Loucy (cell line): ENCODE measurements at regions not wholly inside any gene's neighbourhood (a gene's known extent, or its start where the extent isn't known, plus 50 kb on each side); places are given as distances from the start of the nearest gene placed in this dataset.

Experiments
- H2AFZ ChIP-seq: fragments of 200-600 bp; sonication (generic); 2 replicates; pipeline ENCODE4 v1.6.0; 2016; ENCODE audit warnings: antibody characterized with exemption, mild to moderate bottlenecking, low read length, moderate library complexity
- H3F3A ChIP-seq: fragments of 200-600 bp; 2 replicates; pipeline ENCODE4 v1.6.0; 2016; ENCODE audit warnings: antibody characterized with exemption, low read depth, mild to moderate bottlenecking
- H3K27me3 ChIP-seq: fragments of 200-600 bp; sonication (generic); 2 replicates; pipeline ENCODE4 v1.6.1; 2014; ENCODE audit warnings: low read length, mild to moderate bottlenecking; ENCODE audit not compliant: insufficient read depth, poor library complexity, severe bottlenecking
- H3K36me3 ChIP-seq: fragments of 200-600 bp; sonication (generic); 2 replicates; pipeline ENCODE4 v1.6.1; 2016; ENCODE audit warnings: low read length; ENCODE audit not compliant: insufficient read depth
- H3K4me1 ChIP-seq: fragments of 200-600 bp; sonication (generic); 2 replicates; pipeline ENCODE4 v1.5.1; 2014; ENCODE audit warnings: low read length, mild to moderate bottlenecking; ENCODE audit not compliant: insufficient read depth, poor library complexity, severe bottlenecking
- H3K4me2 ChIP-seq: fragments of 200-600 bp; sonication (generic); 2 replicates; pipeline ENCODE4 v1.6.0; 2014; ENCODE audit warnings: antibody characterized with exemption, low read length, low read depth, mild to moderate bottlenecking; ENCODE audit not compliant: poor library complexity, severe bottlenecking
- H3K4me3 ChIP-seq: fragments of 200-600 bp; sonication (generic); 2 replicates; pipeline ENCODE4 v1.5.1; 2014; ENCODE audit warnings: low read length, mild to moderate bottlenecking, mixed read lengths; ENCODE audit not compliant: poor library complexity, severe bottlenecking
- H3K79me2 ChIP-seq: fragments of 200-600 bp; sonication (generic); 2 replicates; pipeline ENCODE4 v1.6.1; 2014; ENCODE audit warnings: low read length; ENCODE audit not compliant: insufficient read depth
- H3K9ac ChIP-seq: fragments of 200-600 bp; sonication (generic); 2 replicates; pipeline ENCODE4 v1.6.0; 2014; ENCODE audit warnings: mild to moderate bottlenecking, low read depth, low read length, moderate library complexity; ENCODE audit not compliant: poor library complexity, severe bottlenecking
- H3K9me2 ChIP-seq: fragments of 200-600 bp; sonication (generic); replicated peaks from 2 replicates; pipeline ENCODE4 v1.6.1; 2016; ENCODE audit warnings: low read depth, low read length, mixed read lengths
- H3K9me3 ChIP-seq: fragments of 200-600 bp; sonication (generic); 2 replicates; pipeline ENCODE4 v1.6.1; 2014; ENCODE audit warnings: mild to moderate bottlenecking, antibody characterized with exemption, low read length, low read depth; ENCODE audit not compliant: insufficient read depth
- H4K20me1 ChIP-seq: fragments of 200-600 bp; sonication (generic); 2 replicates; pipeline ENCODE4 v1.6.0; 2014; ENCODE audit warnings: antibody characterized with exemption, low read length, mild to moderate bottlenecking; ENCODE audit not compliant: insufficient read depth, poor library complexity, severe bottlenecking
- EZH2phosphoT487 ChIP-seq: fragments of 200-600 bp; IDR thresholded peaks from 2 replicates; pipeline ENCODE4 v1.6.1; 2018; ENCODE audit warnings: antibody characterized with exemption, mild to moderate bottlenecking, moderate library complexity, borderline replicate concordance
- TF ChIP-seq, protein P1 (sequence below): fragments of 200-600 bp; sonication (generic); conservative IDR thresholded peaks from 2 replicates; pipeline ENCODE4 v1.5.1; 2014; ENCODE audit warnings: mild to moderate bottlenecking, antibody characterized with exemption, low read length

- no peaks in the 10 kb centered on the region for H4K20me1 ChIP-seq
- no peak overlapping the region for H3K4me3 ChIP-seq
- H3K27me3 ChIP-seq: no peaks in the 10 kb centered on the region
- TF ChIP-seq, protein P1, sequence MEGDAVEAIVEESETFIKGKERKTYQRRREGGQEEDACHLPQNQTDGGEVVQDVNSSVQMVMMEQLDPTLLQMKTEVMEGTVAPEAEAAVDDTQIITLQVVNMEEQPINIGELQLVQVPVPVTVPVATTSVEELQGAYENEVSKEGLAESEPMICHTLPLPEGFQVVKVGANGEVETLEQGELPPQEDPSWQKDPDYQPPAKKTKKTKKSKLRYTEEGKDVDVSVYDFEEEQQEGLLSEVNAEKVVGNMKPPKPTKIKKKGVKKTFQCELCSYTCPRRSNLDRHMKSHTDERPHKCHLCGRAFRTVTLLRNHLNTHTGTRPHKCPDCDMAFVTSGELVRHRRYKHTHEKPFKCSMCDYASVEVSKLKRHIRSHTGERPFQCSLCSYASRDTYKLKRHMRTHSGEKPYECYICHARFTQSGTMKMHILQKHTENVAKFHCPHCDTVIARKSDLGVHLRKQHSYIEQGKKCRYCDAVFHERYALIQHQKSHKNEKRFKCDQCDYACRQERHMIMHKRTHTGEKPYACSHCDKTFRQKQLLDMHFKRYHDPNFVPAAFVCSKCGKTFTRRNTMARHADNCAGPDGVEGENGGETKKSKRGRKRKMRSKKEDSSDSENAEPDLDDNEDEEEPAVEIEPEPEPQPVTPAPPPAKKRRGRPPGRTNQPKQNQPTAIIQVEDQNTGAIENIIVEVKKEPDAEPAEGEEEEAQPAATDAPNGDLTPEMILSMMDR: no peak
- TF ChIP-seq EZH2phosphoT487: no peak
- no peak overlapping the region for H3K9ac ChIP-seq
- H3K4me2 ChIP-seq: no peak overlapping the region
- H3K9me3 ChIP-seq: no peaks in the 10 kb centered on the region
- no peaks in the 10 kb centered on the region for H3F3A ChIP-seq
- no peaks in the 10 kb centered on the region for H3K79me2 ChIP-seq
- H2AFZ ChIP-seq: no peak overlapping the region
- no peaks in the 10 kb centered on the region for H3K4me1 ChIP-seq
- H3K9me2 ChIP-seq: no peaks in the 10 kb centered on the region
- H3K36me3 ChIP-seq: no peaks in the 10 kb centered on the region
Measured at GRCh38 chr19:30316560-30317106, 55.6 kb upstream of the ZNF536 start.

DNA sequence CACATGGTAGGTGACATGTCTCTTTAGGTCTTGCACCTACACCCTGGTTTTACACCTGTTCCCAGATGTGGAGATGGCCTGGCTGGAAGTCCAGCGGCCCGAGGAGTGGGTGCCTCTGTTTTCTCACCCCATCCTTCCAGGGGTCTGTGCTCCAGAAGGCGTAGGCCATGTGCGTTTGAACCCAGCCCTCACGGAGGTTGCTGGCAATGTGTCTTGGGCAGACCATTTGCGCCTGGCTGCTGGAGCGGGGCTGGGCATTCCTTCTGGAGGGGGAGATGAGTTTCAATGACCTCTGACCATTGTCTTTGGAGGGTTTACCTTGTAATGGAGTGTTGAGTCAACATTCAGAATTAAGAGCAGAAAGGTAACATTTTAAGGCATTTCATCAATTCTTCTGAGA is 54.8 kb upstream of the ZNF536 start:
- Histone ChIP-seq H3K9me3 (no peaks in the 10 kb centered on the region), H3K4me1 (no peaks in the 10 kb centered on the region)

DNA sequence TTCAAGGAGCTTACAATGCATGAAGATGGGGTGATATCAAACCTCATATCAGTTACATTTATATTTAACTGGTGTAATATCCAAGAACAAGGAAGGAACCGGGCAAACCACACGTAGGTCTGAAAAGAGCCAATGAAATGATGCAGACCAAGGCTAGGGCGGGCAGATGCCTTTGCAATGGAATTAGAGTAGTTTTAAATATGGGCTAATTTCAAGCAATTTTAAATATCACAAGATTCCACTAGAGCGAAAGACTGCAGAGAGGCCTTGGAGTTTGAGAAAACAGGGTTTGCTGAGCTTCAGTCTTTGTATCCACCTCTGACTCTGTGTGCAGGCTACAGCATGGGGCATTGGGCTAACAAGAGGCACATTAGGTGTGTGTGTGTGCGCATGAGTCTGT is 53.9 kb upstream of the ZNF536 start:
- H4K20me1 ChIP-seq: no peaks in the 10 kb centered on the region
- H3K79me2 ChIP-seq: no peaks in the 10 kb centered on the region
- H3F3A ChIP-seq: no peaks in the 10 kb centered on the region
- no peaks in the 10 kb centered on the region for H3K9me2 ChIP-seq
- H3K4me2 ChIP-seq: no peak overlapping the region
- no peak overlapping the region for H3K9ac ChIP-seq
- H3K4me3 ChIP-seq: no peak overlapping the region
- H3K9me3 ChIP-seq: no peaks in the 10 kb centered on the region
- TF ChIP-seq, protein P1: no peak
- TF ChIP-seq EZH2phosphoT487: no peak
- no peaks in the 10 kb centered on the region for H3K27me3 ChIP-seq
- no peaks in the 10 kb centered on the region for H3K4me1 ChIP-seq
- no peak overlapping the region for H2AFZ ChIP-seq
- H3K36me3 ChIP-seq: no peaks in the 10 kb centered on the region

More for the DNA sequence above, 54.8 kb upstream of the ZNF536 start:
- TF ChIP-seq, protein P1: no peak
- TF ChIP-seq EZH2phosphoT487: no peak
- Histone ChIP-seq H4K20me1 (no peaks in the 10 kb centered on the region), H3K9ac (no peak overlapping the region), H3F3A (no peaks in the 10 kb centered on the region), H3K9me2 (no peaks in the 10 kb centered on the region), H2AFZ (no peak overlapping the region), H3K79me2 (no peaks in the 10 kb centered on the region), H3K36me3 (no peaks in the 10 kb centered on the region), H3K27me3 (no peaks in the 10 kb centered on the region), H3K4me3 (no peak overlapping the region), H3K4me2 (no peak overlapping the region)
